Fibroblast of skin of back (primary cell): ENCODE measurements at regions not wholly inside any gene's neighbourhood (a gene's known extent, or its start where the extent isn't known, plus 50 kb on each side); places are given as distances from the start of the nearest gene placed in this dataset.

Experiments used
- DNase-seq: peaks from one replicate; pipeline ENCODE4 v3.0.0-alpha.2; 2013

- no peak for DNase-seq
Measured at GRCh38 chr2:85939131-85939530, 50.3 kb upstream of the ST3GAL5 start.
